Activated CD4-positive, alpha-beta T cell treated with anti-CD3 and anti-CD28 coated beads, Interleukin-2, amount 10 ng/mL, durations not matched to agents 7 days and 5 days (primary cell): ENCODE measurements at regions not wholly inside any gene's neighbourhood (a gene's known extent, or its start where the extent isn't known, plus 50 kb on each side); places are given as distances from the start of the nearest gene placed in this dataset.

Experiments
- CTCF ChIA-PET: fragments of 350-600 bp; sonication (Branson Sonifier 250); formaldehyde crosslinking; loops from one replicate; lab custom pipeline; 2021; ENCODE audit warnings: antibody characterized with exemption; lab: Charles Lee
- POLR2A ChIA-PET: fragments of 350-600 bp; sonication (Branson Sonifier 250); formaldehyde crosslinking; loops from one replicate; lab custom pipeline; 2021; ENCODE audit warnings: antibody characterized with exemption; lab: Charles Lee
- DNase-seq: peaks from one replicate; pipeline ENCODE4 v3.0.0-alpha.2; 2020
- H3K27ac Mint-ChIP-seq: one replicate; pipeline ENCODE4 v1.8.0; 2021; ENCODE audit warnings: mild to moderate bottlenecking, moderate library complexity, mixed read lengths
- H3K27me3 Mint-ChIP-seq: one replicate; pipeline ENCODE4 v1.8.0; 2021; ENCODE audit warnings: mixed read lengths
- H3K36me3 Mint-ChIP-seq: one replicate; pipeline ENCODE4 v1.8.0; 2021; ENCODE audit warnings: low read depth, mixed read lengths
- H3K4me1 Mint-ChIP-seq: one replicate; pipeline ENCODE4 v1.8.0; 2021; ENCODE audit warnings: mixed read lengths
- H3K4me3 Mint-ChIP-seq: one replicate; pipeline ENCODE4 v1.8.0; 2021; ENCODE audit warnings: mild to moderate bottlenecking, moderate library complexity, mixed read lengths
- H3K9me3 Mint-ChIP-seq: one replicate; pipeline ENCODE4 v1.8.0; 2021; ENCODE audit warnings: mixed read lengths

DNA sequence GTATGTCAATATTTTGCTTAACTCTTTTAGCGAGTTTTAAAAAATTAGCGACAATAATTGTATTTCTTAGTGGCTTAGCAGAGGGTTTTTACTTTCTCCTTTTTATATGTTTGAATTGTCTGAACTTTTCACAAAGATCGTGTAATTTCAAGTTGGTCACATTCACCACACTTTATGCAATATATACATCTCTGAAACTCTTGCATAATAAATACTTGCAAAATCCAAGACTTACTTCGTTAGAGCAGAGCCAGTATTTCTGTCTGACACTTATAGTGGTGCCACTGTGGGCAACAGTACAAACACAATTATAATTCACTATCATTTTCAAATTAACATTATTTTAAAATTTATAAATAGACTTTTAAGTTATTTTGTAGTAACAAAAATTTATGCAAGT lies 62.0 kb downstream of the SUCNR1 start:
- CTCF ChIA-PET, result no interaction called here
- Mint-ChIP-seq H3K27me3 (peaks cover 1% of the 10 kb centered on the region), H3K4me3 (no peak overlapping the region), H3K9me3 (no peaks in the 10 kb centered on the region), H3K27ac (no peak overlapping the region), H3K36me3 (no peaks in the 10 kb centered on the region), H3K4me1 (no peaks in the 10 kb centered on the region)
- no peak for DNase-seq
- POLR2A ChIA-PET, result no interaction called here

DNA sequence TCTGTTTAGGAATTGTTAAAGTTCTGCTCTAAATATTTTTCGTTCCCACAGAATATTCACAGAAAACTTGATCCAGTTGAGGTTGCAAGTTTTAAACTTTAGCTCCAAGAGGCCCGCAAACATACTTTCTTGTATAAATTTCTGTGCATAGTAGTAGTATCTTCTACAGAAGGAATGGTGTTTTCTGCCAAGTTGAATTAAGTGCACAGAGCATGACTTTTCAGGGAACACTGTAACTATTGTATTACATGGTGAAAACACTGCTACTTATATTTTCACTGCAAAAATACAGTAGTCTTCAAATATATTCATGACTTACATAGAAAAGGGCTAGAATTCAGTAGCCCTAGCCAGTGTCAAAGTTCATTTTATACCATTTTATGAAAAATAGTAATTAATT lies 67.0 kb downstream of the SUCNR1 start:
- ChIA-PET CTCF (no interaction called here), POLR2A (no interaction called here)
- no peak for DNase-seq
- no peak overlapping the region for H3K27ac Mint-ChIP-seq
- H3K36me3 Mint-ChIP-seq, result no peaks in the 10 kb centered on the region
- peaks cover 7% of the 10 kb centered on the region for H3K27me3 Mint-ChIP-seq
- H3K9me3 Mint-ChIP-seq, result no peaks in the 10 kb centered on the region
- H3K4me3 Mint-ChIP-seq, result no peak overlapping the region
- H3K4me1 Mint-ChIP-seq, result no peaks in the 10 kb centered on the region

DNA sequence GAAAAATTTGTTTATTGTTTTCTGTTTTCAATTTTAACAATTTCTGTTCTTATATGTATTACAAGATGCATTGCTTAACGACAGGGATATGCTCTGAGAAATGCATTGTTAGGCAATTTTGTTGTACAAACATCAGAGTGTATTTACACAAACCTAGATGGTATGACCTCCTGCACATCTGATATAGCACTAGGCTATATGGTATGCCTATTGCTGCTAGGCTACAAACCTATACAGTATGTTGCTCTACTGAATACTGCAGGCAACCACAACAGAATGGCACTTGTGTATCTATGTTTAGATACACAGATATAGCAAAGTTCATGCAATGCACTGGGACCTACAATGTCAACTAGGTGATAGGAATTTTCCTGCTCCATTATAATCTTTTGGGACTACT lies 70.1 kb downstream of the SUCNR1 start:
- H3K4me3 Mint-ChIP-seq, result no peak overlapping the region
- H3K27me3 Mint-ChIP-seq, result peaks cover 19% of the 10 kb centered on the region
- H3K9me3 Mint-ChIP-seq, result no peaks in the 10 kb centered on the region
- ChIA-PET POLR2A (no interaction called here), CTCF (no interaction called here)
- no peaks in the 10 kb centered on the region for H3K4me1 Mint-ChIP-seq
- no peak overlapping the region for H3K27ac Mint-ChIP-seq
- no peaks in the 10 kb centered on the region for H3K36me3 Mint-ChIP-seq
- DNase-seq, result no peak

DNA sequence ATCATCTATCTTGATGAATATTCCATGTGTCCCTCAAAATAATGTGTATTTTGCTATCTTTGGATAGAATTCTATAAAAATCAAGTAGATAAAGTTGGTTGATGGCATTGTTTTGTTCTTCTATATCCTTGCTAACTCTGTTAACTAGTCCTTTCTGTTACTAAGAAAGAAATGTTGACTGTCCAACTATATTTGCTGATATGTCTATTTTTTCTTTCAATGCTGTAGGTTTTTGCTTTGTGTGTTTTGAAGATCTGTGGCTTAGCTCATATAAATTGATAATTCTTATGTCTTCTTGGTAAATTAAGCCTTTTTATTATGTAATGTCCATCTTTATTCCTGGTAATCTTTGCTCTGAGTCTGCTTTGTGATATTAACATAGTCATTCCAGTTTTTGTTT lies 70.9 kb downstream of the SUCNR1 start:
- no peaks in the 10 kb centered on the region for H3K4me1 Mint-ChIP-seq
- POLR2A ChIA-PET, result no interaction called here

DNA sequence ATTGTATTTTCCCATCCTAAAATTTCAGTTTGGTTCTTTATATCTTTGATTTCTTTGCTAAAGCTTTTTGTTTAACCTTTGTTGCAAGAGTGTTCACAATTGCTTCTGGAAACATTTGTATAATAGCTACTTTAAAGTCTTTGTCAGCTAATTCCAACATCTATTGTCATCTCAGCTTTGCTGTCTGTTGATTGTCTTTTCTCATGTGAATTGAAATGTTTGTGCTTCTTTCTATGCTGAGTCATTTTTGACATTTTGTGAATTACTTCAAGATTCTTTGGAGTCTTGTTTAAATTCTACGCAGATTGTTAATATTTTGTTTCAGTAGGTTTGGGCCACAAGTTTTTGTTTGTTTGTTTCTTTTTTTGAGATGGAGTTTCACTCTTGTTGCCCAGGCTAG lies 73.2 kb downstream of the SUCNR1 start:
- H3K4me3 Mint-ChIP-seq, result no peak overlapping the region
- H3K9me3 Mint-ChIP-seq, result no peaks in the 10 kb centered on the region
- peaks cover 31% of the 10 kb centered on the region for H3K27me3 Mint-ChIP-seq
- no peak overlapping the region for H3K27ac Mint-ChIP-seq
- POLR2A ChIA-PET, result no interaction called here
- DNase-seq, result no peak
- no peaks in the 10 kb centered on the region for H3K36me3 Mint-ChIP-seq
- no peaks in the 10 kb centered on the region for H3K4me1 Mint-ChIP-seq
- CTCF ChIA-PET, result no interaction called here

More for the DNA sequence above, 70.9 kb downstream of the SUCNR1 start:
- no peak overlapping the region for H3K4me3 Mint-ChIP-seq
- DNase-seq, result no peak
- no peaks in the 10 kb centered on the region for H3K36me3 Mint-ChIP-seq
- H3K9me3 Mint-ChIP-seq, result no peaks in the 10 kb centered on the region
- peaks cover 21% of the 10 kb centered on the region for H3K27me3 Mint-ChIP-seq
- no peak overlapping the region for H3K27ac Mint-ChIP-seq
- CTCF ChIA-PET, result no interaction called here

DNA sequence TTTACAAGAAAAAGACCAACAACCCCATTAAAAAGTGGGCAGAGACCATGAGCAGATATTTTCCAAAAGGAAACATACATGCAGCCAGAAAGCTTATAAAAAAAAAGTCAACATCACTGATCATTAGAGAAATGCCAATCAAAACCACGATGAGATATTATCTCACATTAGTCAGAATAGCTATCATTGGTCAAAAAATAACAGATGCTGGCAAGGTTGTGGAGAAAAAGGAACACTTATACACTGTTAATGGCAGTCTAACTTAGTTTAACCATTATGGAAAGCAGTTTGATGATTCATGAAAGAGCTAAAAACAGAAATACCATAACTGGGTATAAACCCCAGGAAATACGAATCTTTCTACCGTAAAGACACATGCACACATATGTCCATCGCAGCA lies 76.3 kb downstream of the SUCNR1 start:
- POLR2A ChIA-PET, result no interaction called here
- Mint-ChIP-seq H3K9me3 (no peaks in the 10 kb centered on the region), H3K36me3 (no peaks in the 10 kb centered on the region), H3K4me1 (no peaks in the 10 kb centered on the region), H3K27ac (no peak overlapping the region), H3K4me3 (no peak overlapping the region), H3K27me3 (peaks cover 29% of the 10 kb centered on the region)
- CTCF ChIA-PET, result no interaction called here
- no peak for DNase-seq

DNA sequence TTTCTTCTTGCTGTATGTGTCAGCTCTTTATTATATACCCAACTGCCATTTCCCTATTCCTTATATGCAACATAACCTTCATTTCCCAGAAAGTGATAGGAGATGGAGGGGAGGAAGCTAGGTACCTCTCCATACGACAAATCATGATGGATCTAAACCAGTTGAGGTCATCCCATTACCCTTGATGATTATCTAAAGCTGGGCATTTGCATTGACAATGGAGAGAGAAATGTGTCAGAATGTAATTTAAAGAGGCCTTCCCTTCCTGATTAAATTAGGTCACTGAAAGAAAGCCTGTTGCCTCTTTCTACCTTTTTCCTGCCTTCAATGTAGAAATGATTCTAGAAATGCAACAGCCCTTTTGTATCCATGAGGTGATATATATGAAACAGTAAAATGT lies 81.9 kb downstream of the SUCNR1 start:
- POLR2A ChIA-PET, result no interaction called here
- peaks cover 5% of the 10 kb centered on the region for H3K27me3 Mint-ChIP-seq
- H3K4me1 Mint-ChIP-seq, result no peaks in the 10 kb centered on the region
- H3K27ac Mint-ChIP-seq, result no peak overlapping the region
- no peaks in the 10 kb centered on the region for H3K36me3 Mint-ChIP-seq
- DNase-seq, result no peak
- H3K9me3 Mint-ChIP-seq, result no peaks in the 10 kb centered on the region
- H3K4me3 Mint-ChIP-seq, result no peak overlapping the region
- CTCF ChIA-PET, result no interaction called here

DNA sequence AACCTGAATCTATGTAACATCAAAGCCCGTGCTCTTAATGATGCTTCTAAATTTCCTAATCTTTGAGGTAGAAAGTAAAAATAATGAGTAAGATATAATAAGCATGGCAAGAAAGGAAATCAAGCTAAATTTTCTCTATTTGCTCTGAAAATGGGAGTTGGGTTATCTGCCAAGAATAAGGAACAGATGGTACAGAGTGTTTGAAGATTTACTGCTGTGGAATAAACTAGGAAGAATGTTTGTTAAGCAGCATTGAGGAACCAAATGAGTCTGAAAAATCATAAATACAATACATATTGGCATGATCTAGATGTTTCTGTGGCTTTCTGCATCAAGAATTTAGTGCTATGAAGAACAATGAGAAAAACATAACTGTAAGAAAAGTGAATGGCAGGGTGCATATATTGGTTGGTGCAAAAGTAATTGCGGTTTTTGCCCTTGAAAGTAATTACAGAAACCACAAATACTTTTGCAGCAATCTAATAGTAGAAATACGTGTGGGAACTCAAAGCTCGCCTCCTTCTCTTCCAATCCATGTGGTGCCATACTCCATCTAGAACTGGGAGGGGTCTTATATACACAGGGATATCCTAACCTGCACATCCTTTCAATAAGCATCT lies 87.6 kb downstream of the SUCNR1 start:
- H3K4me1 Mint-ChIP-seq, result no peaks in the 10 kb centered on the region
- POLR2A ChIA-PET, result no interaction called here
- H3K27ac Mint-ChIP-seq, result no peak overlapping the region
- DNase-seq, result no peak
- H3K36me3 Mint-ChIP-seq, result no peaks in the 10 kb centered on the region
- no peak overlapping the region for H3K4me3 Mint-ChIP-seq
- CTCF ChIA-PET, result interaction anchor here (0.5 kb wide), 1 partner anchor 633 kb away, joined by 3 read pairs; no protein-coding TSS in a partner anchor
- H3K27me3 Mint-ChIP-seq, result peaks cover 3% of the 10 kb centered on the region
- no peaks in the 10 kb centered on the region for H3K9me3 Mint-ChIP-seq

DNA sequence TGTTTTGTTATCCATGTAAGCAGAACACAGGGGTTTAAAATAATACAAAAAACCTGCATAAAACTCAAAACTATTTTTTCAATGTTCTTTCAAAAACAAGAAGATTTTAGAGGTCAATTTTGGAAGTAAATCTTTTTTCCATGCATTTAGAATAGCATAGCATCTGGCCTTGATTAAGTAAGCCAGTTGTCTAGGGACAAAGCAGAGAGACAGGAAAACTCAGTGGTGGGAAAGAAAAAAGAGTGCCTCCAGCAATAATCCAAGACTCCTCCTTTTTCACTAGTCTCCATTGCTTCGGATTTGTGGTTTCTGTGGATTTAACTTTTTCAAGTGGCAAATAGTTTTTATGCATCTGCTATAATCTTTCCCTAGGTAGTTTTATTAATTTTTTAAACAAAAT lies 88.9 kb downstream of the SUCNR1 start:
- no peak overlapping the region for H3K27ac Mint-ChIP-seq
- no peaks in the 10 kb centered on the region for H3K36me3 Mint-ChIP-seq
- H3K4me1 Mint-ChIP-seq, result no peaks in the 10 kb centered on the region

DNA sequence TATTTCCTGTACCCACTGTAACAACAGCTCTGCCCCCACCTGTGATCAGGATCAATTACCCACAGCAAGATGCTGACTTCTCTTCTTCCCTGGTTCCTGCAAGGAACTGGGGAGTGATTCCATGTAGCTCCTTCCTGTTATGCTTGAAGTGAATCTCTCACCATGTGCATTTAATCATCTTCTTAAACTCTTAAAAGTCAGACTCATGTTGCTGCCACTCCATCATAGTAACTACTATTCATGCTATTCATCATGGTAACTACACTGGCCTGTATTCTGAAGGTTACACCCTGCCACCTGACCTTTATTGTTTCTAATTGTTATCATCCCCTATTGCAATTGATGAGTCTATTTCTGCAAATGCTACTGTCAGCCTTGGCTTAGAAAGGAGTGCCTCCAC lies 89.5 kb downstream of the SUCNR1 start:
- POLR2A ChIA-PET, result no interaction called here
- no peak for DNase-seq
- CTCF ChIA-PET, result no interaction called here
- H3K4me3 Mint-ChIP-seq, result no peak overlapping the region
- H3K36me3 Mint-ChIP-seq, result no peaks in the 10 kb centered on the region
- H3K27ac Mint-ChIP-seq, result no peak overlapping the region
- H3K9me3 Mint-ChIP-seq, result no peaks in the 10 kb centered on the region
- H3K4me1 Mint-ChIP-seq, result no peaks in the 10 kb centered on the region
- H3K27me3 Mint-ChIP-seq, result peaks cover 12% of the 10 kb centered on the region

More for the DNA sequence above, 88.9 kb downstream of the SUCNR1 start:
- CTCF ChIA-PET, result no interaction called here
- POLR2A ChIA-PET, result no interaction called here
- no peak overlapping the region for H3K4me3 Mint-ChIP-seq
- no peaks in the 10 kb centered on the region for H3K9me3 Mint-ChIP-seq
- H3K27me3 Mint-ChIP-seq, result peaks cover 10% of the 10 kb centered on the region
- no peak for DNase-seq

DNA sequence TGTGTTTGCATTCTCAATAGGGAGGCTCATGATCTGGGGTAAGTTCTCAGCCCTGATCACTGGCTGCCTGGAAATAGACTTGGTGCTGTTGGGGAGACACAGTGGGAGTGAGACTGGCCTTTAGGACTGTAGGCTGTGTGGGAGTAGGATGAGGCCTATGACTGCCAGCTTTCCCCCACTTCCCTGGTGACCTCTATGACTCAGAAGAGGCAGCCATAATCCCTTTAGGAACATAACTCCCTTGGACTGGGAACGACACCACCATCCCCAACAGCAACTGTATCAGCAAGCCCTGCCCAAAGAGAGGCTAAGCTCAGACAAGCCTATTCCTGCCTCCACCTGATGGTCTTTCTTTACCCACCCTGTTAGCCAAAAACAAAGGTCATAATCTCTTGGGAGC lies 91.3 kb downstream of the SUCNR1 start:
- Mint-ChIP-seq H3K4me1 (no peaks in the 10 kb centered on the region), H3K4me3 (no peak overlapping the region), H3K36me3 (no peaks in the 10 kb centered on the region), H3K27ac (no peak overlapping the region), H3K9me3 (peaks cover 5% of the 10 kb centered on the region), H3K27me3 (peaks cover 18% of the 10 kb centered on the region)
- DNase-seq, result no peak
- POLR2A ChIA-PET, result no interaction called here
- CTCF ChIA-PET, result no interaction called here

DNA sequence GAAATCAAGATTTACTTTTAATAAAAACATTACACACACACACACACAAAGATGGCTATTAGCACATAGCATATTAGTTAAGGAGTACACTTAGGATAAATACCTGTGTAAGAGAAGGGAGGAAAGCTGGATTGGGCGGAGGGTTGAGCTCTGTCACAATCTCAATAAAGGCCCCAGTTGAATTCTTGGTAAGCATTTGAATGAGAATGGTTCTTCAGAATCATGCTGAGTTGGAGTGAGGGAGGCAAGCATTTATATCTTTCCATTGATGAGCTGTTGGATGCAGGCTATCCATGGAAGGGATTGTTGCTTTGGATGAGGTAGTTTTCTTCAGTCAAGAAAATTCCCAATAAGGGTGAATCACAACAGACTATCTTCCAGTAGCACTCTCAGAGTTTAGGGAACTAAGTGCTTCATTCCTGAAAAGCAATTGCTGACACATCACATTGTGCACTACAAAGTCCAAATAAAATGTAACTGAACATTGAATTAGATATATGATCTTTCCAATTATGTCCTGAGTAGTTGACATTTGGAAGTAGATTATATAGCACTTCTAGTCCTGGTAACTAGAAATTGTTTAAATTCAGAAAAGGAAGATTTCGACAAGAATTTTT lies 95.7 kb downstream of the SUCNR1 start:
- H3K27ac Mint-ChIP-seq, result no peak overlapping the region
- peaks cover 5% of the 10 kb centered on the region for H3K9me3 Mint-ChIP-seq
- H3K36me3 Mint-ChIP-seq, result no peaks in the 10 kb centered on the region
- no peaks in the 10 kb centered on the region for H3K4me1 Mint-ChIP-seq
- POLR2A ChIA-PET, result no interaction called here
- CTCF ChIA-PET, result no interaction called here
- no peak overlapping the region for H3K4me3 Mint-ChIP-seq
- DNase-seq, result no peak
- H3K27me3 Mint-ChIP-seq, result peaks cover 20% of the 10 kb centered on the region

DNA sequence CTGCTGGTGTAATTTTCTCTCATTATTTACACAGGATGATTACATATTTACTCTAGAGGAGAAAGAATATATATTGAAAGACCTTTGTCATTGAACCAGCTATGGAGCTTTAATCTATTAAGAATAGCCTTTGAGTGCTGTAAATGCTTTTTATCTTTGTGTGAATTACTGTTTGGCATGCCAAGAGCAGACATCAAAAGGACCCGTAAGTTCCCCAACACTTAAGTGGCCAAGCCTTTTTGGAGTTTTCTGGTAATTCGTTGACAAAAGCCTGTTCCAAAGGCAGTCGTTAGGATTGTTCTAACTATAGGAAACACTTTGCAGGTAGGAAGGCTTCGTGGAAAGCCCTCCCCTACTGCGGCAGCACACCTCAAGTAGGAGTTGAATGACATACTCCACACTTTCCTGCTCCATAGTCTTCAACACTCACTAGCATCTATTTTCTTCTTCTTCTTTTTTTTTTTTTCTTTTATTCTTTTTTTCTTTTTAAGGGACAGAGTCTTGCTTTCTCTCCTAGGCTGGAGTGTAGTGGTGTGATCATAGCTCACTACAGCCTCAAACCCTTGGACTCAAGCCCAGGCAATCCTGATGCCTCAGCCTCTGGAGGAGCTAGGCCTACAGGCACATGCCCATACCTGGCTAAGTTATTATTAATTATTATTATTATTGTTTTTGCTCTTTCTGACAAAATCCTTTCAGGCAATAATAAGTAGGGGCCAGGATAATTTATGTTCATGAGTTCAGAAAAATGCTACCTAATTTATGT lies 98.6 kb downstream of the SUCNR1 start:
- CTCF ChIA-PET, result interaction anchor here (0.5 kb wide), 1 partner anchor 92 kb away, joined by 3 read pairs; no protein-coding TSS in a partner anchor
- Mint-ChIP-seq H3K4me1 (no peaks in the 10 kb centered on the region), H3K27me3 (peaks cover 10% of the 10 kb centered on the region), H3K4me3 (no peak overlapping the region), H3K36me3 (no peaks in the 10 kb centered on the region), H3K9me3 (peaks cover 5% of the 10 kb centered on the region), H3K27ac (no peak overlapping the region)
- POLR2A ChIA-PET, result no interaction called here
- DNase-seq, result no peak
